Sigmoid colon (tissue), 6 donors: ENCODE measurements at regions not wholly inside any gene's neighbourhood (a gene's known extent, or its start where the extent isn't known, plus 50 kb on each side); places are given as distances from the start of the nearest gene placed in this dataset.

ENCODE experiments used
- DNase-seq: peaks from one replicate; pipeline ENCODE4 v3.0.0-alpha.2; 2019
- H3K27ac ChIP-seq, 4 donors: fragments of 200-600 bp; sonication (generic); one replicate each; pipeline ENCODE4 v1.5.1; 2016 to 2019; ENCODE audit warnings: mild to moderate bottlenecking in 1 of 4
- H3K27me3 ChIP-seq, 3 donors: fragments of 200-600 bp; sonication (generic); one replicate each; pipeline ENCODE4 v1.5.1; 2019; ENCODE audit warnings: mild to moderate bottlenecking in 1 of 3
- H3K36me3 ChIP-seq, 4 donors: fragments of 200-600 bp; sonication (generic); one replicate each; pipeline ENCODE4 v1.5.1; 2016 to 2019
- H3K4me1 ChIP-seq, 4 donors: fragments of 200-600 bp; sonication (generic); one replicate each; pipeline ENCODE4 v1.5.1; 2017 to 2019
- H3K4me3 ChIP-seq, 4 donors: fragments of 200-600 bp; sonication (generic); one replicate each; pipeline ENCODE4 v1.5.1; 2017 to 2019; ENCODE audit warnings: mild to moderate bottlenecking in 2 of 4, moderate library complexity in 1 of 4
- H3K9me3 ChIP-seq, 4 donors: fragments of 200-600 bp in 3 of 4; sonication (generic) in 3 of 4; one replicate each; pipeline versions ENCODE4 v1.5.1 to v1.6.1; 2013 to 2019
- EP300 ChIP-seq, 4 donors: sonication (generic); formaldehyde crosslinking; IDR thresholded peaks; one replicate each; pipeline ENCODE4 v1.6.1; 2017; ENCODE audit warnings: antibody characterized with exemption in 4 of 4
- POLR2A ChIP-seq, 2 donors: fragments of 450-650 bp; IDR thresholded peaks; one replicate each; pipeline ENCODE4 v1.6.1; 2016; ENCODE audit warnings: antibody characterized with exemption in 2 of 2, mild to moderate bottlenecking in 2 of 2, moderate library complexity in 2 of 2
- POLR2AphosphoS5 ChIP-seq, 4 donors: sonication (generic); formaldehyde crosslinking; IDR thresholded peaks; one replicate each; pipeline ENCODE4 v1.6.1; 2017; ENCODE audit warnings: antibody characterized with exemption in 4 of 4
- WGBS, 2 donors: extraction: QIAGEN DNeasy Blood & Tissue Kit; methylation state at CpG; one replicate each; pipeline ENCODE4 v1.1.7; 2013; 5-methylcytosine and 5-hydroxymethylcytosine counted together
- intact Hi-C: fragments of 100-400 bp; cut with DNase I; formaldehyde crosslinking; loops from one replicate; pipeline ENCODE4 v1.15.1; 2023
- TF ChIP-seq, protein P1 (sequence below), 4 experiments: fragments of 450-650 bp in 3 of 4; fragments of 200-600 bp in 1 of 4; IDR thresholded peaks; one replicate each; pipeline ENCODE4 v1.5.1; 2016 to 2019; ENCODE audit warnings: antibody characterized with exemption in 4 of 4, mild to moderate bottlenecking in 3 of 4, moderate library complexity in 2 of 4
- donor health status: healthy with polysubstance abuse.
- donor health status: healthy.

- Histone ChIP-seq H3K4me1 (no peaks in the 10 kb centered on the region), H3K36me3 (no peaks in the 10 kb centered on the region), H3K4me3 (no peak overlapping the region), H3K27me3 (no peaks in the 10 kb centered on the region), H3K27ac (no peak overlapping the region), H3K9me3 (no peaks in the 10 kb centered on the region)
- 63 to 87% methylated on average over 4 of the region's 4 CpGs for WGBS, 2 donors
- no peak for DNase-seq
- intact Hi-C loops: no loop called here
- TF ChIP-seq POLR2AphosphoS5 (IDR thresholded peaks at IDR 0.05): no peak
- TF ChIP-seq, protein P1, sequence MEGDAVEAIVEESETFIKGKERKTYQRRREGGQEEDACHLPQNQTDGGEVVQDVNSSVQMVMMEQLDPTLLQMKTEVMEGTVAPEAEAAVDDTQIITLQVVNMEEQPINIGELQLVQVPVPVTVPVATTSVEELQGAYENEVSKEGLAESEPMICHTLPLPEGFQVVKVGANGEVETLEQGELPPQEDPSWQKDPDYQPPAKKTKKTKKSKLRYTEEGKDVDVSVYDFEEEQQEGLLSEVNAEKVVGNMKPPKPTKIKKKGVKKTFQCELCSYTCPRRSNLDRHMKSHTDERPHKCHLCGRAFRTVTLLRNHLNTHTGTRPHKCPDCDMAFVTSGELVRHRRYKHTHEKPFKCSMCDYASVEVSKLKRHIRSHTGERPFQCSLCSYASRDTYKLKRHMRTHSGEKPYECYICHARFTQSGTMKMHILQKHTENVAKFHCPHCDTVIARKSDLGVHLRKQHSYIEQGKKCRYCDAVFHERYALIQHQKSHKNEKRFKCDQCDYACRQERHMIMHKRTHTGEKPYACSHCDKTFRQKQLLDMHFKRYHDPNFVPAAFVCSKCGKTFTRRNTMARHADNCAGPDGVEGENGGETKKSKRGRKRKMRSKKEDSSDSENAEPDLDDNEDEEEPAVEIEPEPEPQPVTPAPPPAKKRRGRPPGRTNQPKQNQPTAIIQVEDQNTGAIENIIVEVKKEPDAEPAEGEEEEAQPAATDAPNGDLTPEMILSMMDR (IDR thresholded peaks at IDR 0.05): no peak
Measured at GRCh38 chr5:164076556-164076955, 571.1 kb downstream of the MAT2B start.

- no peak overlapping the region for H3K4me3 ChIP-seq
- intact Hi-C loops: no loop called here
- no peak for DNase-seq
- H3K27me3 ChIP-seq: no peaks in the 10 kb centered on the region
- WGBS, 2 donors: 13 to 46% methylated on average over 2 of the region's 2 CpGs
- peaks cover 0 to 4% (median 0%) of the 10 kb centered on the region in 4 donors for H3K9me3 ChIP-seq
- TF ChIP-seq, protein P1 (IDR thresholded peaks at IDR 0.05): no peak
- no peak for TF ChIP-seq EP300 (IDR thresholded peaks at IDR 0.05)
- H3K4me1 ChIP-seq: no peaks in the 10 kb centered on the region
- no peak overlapping the region for H3K27ac ChIP-seq
- H3K36me3 ChIP-seq: no peaks in the 10 kb centered on the region
Measured at GRCh38 chr5:164090358-164090757, 584.9 kb downstream of the MAT2B start.

DNA sequence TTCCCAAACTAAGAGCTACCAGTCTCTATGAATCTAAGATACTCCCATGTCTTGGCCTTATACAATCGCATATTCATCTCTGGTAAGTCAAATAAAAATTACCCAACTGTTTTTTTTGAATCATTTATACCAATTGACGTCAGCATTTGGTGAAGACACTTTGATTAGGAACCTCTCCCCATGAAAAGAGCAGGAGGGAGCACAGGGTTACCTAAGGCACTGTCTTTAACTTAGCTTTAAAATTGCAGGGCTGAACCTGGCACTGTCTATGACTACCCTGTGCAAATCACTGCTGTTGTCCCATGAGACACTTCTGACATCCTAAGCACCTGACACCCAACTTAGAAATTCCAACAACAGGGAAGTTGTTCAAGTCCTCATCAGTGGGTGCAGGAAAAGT is 586.4 kb downstream of the MAT2B start:
- no peak for DNase-seq
- H3K9me3 ChIP-seq: peaks cover 0 to 4% (median 0%) of the 10 kb centered on the region in 4 donors
- H3K36me3 ChIP-seq: no peaks in the 10 kb centered on the region
- TF ChIP-seq POLR2AphosphoS5 (IDR thresholded peaks at IDR 0.05) (no peak), POLR2A (IDR thresholded peaks at IDR 0.05) (no peak), EP300 (IDR thresholded peaks at IDR 0.05) (no peak)
- TF ChIP-seq, protein P1 (IDR thresholded peaks at IDR 0.05): no peak
- H3K27ac ChIP-seq: no peak overlapping the region
- H3K4me3 ChIP-seq: no peak overlapping the region
- intact Hi-C loops: no loop called here
- H3K27me3 ChIP-seq: no peaks in the 10 kb centered on the region
- H3K4me1 ChIP-seq: no peaks in the 10 kb centered on the region
- WGBS, 2 donors: 68 to 81% methylated on average over 2 of the region's 2 CpGs

GRCh38 chr5:164094291-164094690 is 588.9 kb downstream of the MAT2B start:
- no peaks in the 10 kb centered on the region for H3K27me3 ChIP-seq
- no peak overlapping the region for H3K4me3 ChIP-seq
- 18 to 31% methylated on average over 3 of the region's 3 CpGs for WGBS, 2 donors
- intact Hi-C loops: no loop called here
- H3K36me3 ChIP-seq: no peaks in the 10 kb centered on the region
- TF ChIP-seq POLR2A (IDR thresholded peaks at IDR 0.05): no peak
- TF ChIP-seq, protein P1 (IDR thresholded peaks at IDR 0.05): no peak
- no peak for TF ChIP-seq POLR2AphosphoS5 (IDR thresholded peaks at IDR 0.05)
- no peak for TF ChIP-seq EP300 (IDR thresholded peaks at IDR 0.05)
- peaks cover 0 to 3% (median 0%) of the 10 kb centered on the region in 4 donors for H3K9me3 ChIP-seq
- no peak for DNase-seq
- no peak overlapping the region for H3K27ac ChIP-seq
- no peaks in the 10 kb centered on the region for H3K4me1 ChIP-seq

DNA sequence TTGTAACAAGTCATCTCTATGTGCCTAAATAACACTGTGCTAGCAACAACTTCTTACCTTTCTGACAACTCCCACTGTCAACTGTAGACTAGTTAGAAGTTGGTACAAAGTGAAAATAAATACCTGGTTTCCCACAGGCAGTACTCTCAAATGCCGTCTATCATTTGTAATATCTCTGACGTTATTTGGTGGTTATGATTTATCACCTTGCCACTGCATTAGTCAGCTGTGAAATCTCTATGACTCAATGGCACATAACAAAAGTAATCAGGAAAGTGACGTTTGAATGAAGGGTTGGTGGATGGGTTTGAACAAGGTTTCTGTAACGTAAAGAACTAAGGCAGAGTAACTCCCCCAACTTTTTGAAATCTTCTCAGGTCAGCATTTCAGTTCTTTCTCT is 592.3 kb downstream of the MAT2B start:
- no peak overlapping the region for H3K4me3 ChIP-seq
- H3K4me1 ChIP-seq: no peaks in the 10 kb centered on the region
- DNase-seq: no peak
- 70 to 89% methylated on average over 4 of the region's 4 CpGs for WGBS, 2 donors
- no peak overlapping the region for H3K27ac ChIP-seq
- no peaks in the 10 kb centered on the region for H3K36me3 ChIP-seq
- intact Hi-C loops: no loop called here
- no peaks in the 10 kb centered on the region for H3K27me3 ChIP-seq
- TF ChIP-seq POLR2AphosphoS5 (IDR thresholded peaks at IDR 0.05): no peak
- no peak for TF ChIP-seq POLR2A (IDR thresholded peaks at IDR 0.05)
- TF ChIP-seq EP300 (IDR thresholded peaks at IDR 0.05): no peak
- TF ChIP-seq, protein P1 (IDR thresholded peaks at IDR 0.05): no peak
- H3K9me3 ChIP-seq: no peaks in the 10 kb centered on the region
